ENCODE measurements at regions not wholly inside any gene's neighbourhood (a gene's known extent, or its start where the extent isn't known, plus 50 kb on each side); places are given as distances from the start of the nearest gene placed in this dataset.

DNA sequence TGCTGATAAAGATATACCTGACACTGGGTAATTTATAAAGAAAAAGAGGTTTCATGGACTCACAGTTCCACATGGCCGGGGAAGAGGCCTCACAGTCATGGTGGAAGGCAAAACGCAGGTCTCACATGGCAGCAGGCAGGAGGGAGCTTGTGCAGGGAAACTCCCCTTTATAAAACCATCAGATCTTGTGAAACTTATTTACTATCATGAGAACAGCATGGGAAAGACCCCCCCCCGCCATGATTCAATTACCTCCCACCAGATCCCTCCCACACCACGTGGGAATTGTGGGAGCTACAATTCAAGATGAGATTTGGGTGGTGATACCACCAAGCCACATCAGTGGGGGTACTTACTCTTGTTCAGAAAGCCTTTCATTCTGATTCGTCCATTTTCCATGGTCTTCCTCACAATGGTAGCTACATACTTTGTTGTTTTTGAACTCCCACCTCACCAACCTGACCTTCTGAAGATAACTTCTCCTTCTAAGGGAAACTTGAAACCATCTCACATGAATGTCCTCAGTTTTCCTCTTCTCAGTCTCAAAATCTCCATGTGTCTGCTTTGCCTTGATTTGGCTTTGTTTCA lies 275.6 kb upstream of the PROK2 start:
- DNase-seq (ENCODE audit: low read depth in 2 of 2), result no peak

DNA sequence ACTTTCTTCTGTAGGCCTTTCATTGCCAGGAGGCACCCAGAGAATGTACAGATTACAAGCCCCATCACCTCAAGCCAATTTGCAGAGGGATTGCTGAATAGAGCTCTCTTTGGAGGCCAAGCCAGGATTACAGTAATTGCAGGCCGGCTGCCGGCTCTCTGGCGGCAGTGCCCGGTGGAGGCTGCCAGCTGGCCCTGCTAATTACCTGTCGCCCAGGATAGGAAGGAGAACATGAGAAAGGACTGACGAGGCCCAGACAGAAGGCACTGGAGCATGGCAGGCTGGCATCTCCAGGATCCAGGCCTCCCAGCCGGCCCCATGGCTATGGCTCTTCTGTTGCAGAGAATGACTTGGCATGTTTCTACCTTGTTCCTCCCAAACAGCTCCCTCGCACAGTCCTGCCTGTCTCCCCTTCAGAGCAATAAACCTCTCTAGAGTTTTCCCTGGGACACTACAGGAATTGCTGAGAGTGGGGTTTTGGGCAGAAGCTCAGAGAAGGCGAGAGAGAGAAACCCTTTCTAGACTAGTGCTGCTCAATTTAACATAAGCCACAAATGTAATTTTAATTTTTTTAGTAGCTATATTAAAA lies 273.6 kb upstream of the PROK2 start:
- no peak for DNase-seq (ENCODE audit: low read depth in 2 of 2)

DNA sequence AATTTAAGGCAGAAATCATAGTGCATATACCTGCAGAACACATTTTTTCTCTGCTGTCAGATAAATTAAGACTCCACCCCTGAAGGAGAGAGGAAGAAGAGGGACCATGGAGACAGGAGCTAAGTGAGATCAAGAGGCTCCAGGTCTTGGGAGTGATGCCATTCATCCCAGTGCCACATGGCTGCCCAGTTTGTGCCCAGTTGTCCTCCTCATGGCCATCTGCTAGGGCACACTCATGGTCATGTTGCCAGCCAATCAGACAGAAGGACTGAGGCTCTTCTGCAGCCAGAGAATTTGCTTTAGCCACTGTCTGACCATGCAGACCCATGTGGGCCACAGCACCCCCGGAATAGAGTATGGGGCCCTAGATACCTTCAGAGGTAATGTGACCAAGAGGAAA lies 270.5 kb upstream of the PROK2 start:
- no peak for DNase-seq (ENCODE audit: low read depth in 2 of 2)

DNA sequence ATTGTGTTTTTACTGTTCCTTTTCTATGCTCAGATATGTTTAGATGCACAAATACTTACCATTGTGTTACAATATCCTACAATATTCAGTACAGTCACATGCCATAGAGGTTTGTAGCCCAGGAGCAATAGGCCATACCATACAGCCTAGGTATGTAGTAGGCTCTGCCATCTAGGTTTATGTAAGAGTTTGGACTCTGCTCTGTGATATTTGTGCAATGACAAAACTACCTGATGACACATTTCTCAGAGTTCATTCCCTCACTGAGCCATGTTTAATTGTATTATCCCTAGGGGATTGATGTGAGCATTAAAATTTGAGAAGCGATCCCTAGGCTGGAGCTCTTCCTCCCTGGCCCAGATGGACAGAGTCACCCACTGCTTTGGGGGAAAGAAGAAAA lies 270.0 kb upstream of the PROK2 start:
- no peak for DNase-seq (ENCODE audit: low read depth in 2 of 2)

DNA sequence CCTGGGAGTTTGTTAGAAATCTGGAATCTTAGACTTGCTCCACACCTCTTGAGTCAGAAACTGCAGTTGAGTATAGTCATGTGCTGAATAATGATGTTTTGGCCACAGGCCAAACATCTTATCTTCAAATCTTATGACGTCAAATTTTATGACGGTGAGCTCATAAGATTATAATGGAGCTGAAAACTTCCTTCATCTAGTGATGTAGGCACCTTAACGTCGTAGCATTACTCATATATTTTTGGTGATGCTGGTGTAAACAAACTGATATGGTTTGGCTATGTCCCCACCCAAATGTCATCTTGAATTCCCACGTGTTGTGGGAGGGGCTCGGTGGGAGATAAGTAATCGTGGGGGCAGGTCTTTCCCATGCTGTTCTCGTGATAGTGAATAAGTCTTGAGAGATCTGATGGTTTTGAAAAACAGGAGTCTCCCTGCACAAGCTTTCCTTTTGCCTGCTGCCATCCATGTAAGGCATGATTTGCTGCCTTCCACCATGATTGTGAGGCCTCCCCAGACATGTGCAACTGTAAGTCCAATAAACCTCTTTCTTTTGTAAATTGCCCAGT lies 268.0 kb upstream of the PROK2 start:
- DNase-seq (ENCODE audit: low read depth in 2 of 2), result no peak

DNA sequence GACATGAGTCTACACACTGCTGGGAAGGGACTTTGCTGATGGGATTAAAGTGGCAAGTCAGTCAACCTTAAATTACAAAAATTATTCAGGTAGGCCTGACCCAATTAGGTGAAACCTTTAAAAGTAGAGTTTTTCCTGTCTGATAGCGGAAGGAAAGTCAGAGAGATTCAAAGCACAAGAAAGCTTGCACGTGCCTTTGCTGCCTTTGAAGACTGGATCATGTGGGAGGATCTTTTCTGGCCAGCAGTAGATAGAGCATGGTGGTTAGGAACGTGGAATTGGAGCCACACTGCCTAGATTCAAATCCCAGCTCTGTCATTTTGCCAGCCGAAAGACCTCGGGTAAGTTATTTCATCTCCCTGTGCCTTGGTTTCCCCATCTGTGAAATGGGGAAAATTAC lies 265.8 kb upstream of the PROK2 start:
- no peak for DNase-seq (ENCODE audit: low read depth in 2 of 2)

DNA sequence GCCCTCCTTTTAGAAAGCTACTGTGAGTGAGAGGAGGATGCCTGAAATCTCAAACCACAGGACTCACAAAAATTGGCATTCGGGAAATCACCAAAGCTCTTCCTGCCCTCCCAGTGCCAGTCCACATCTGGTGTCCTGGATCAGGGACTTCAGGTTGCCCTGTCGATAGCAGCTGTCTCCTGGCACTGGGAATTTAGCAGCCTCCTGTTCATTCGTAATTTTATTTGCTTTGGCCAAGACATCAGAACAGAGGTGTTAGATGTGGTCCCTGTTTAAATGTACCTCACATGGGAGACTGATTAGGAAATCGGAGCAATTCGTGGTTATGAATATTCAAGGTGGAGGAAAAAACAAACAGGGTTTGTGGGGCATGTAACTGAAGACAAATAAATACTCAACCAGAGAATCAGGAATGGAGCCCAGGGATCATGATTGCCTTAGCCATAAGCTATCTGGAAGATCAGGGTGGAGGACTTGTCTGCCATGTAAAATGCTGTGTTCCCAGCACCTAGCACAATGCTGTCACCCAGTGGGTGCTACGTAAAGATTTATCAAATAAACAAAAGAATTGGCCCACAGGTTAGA lies 265.2 kb upstream of the PROK2 start:
- DNase-seq (ENCODE audit: low read depth in 2 of 2), result no peak

DNA sequence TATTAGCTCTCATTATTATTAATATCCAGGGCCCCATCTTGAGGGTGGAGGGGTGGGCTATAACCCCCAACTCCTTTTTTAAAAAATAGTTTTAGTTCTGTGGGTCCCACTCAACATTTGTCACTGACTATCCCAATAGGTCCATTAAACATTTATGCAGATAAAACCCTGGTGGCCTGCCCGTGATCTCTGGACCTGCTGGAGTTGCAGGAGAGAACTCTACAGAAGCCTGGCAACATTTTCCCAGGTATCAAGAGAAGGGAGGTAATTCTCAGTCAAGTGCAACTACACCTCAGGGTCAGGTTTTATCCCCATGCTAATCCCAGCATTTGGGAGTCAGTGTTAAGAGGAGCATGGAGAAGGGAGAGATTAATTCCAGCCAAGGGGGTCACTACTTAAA lies 264.4 kb upstream of the PROK2 start:
- DNase-seq (ENCODE audit: low read depth in 2 of 2), result no peak

DNA sequence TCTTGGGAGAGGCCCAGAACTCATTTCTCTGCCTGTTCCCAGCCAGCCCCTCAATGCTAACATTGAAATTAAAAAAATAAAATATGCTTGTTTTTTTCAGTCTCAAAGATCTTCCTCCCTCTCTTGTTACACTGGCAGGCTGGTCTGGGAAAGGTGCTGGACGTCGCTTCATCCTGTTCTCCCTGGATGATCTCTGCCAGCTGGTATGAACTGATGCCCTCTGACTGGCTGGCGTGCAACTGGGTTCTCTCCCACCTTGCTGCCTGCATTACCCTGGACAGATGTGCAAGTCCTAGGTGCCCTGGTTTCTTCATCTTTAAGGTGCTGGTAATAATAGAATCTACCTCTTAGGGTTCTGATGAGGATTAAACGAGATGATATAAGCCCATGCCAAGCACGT lies 263.9 kb upstream of the PROK2 start:
- no peak for DNase-seq (ENCODE audit: low read depth in 2 of 2)

DNA sequence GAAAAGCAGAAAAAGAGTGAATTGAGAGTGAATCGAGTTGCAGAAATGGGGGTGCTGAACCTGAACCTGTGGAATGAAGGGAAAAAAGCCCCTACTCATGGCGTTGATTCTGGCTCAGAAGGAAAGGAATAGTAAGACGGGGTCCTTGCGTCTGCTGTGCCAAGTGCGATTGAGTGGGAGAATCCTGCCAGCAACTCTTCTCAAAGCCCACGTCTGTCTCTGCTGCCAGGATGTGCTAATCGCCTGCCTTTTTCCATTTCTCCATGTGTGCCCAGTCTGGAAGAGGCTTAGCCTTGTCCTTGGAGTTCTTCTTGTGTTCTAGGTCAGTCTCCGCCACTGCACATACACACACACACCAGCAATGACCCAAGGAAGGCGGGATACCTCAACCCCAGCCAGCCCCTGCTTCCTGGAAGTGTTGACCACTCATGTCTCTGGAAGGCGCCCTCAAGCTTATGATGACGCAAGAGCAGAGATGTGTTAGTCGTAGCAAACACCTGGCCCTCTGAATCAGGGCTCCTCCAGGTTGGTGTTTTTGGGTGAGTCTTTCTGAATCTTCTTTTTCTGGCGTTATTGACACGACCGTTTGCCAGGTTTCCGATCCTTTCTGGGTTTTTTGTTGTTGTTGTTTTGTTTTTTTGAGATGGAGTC lies 262.4 kb upstream of the PROK2 start:
- no peak for DNase-seq (ENCODE audit: low read depth in 2 of 2)

DNA sequence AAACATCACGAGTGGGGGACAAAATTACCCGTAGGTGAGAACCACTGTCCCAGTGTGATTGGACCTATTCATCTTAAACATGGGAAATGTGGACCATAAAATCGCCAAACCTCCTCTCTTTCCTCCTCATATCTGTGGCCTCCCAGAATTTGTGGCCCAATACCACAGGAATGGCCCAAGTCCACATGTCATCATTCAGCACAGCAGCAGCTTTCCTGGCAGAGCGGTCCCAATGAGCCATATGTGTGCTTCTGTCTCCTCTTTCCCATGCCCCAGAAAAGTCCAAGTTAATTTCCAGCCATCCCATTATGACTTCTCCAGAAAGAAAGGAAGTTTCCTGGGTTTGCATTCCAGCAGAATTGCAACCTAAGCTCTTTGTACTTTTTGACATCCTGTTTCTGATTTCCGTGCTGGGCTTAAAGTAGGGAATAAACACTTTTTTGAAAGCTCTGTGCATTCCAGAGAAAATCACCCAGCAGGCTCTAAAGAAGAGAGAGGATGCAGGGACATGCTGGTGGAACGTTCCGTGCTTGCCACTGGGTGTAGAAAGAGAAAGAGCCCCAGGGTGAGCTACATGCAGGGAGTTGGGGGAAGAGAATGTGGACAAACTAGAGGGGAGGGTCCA lies 259.4 kb upstream of the PROK2 start:
- DNase-seq (ENCODE audit: low read depth in 2 of 2), result no peak

DNA sequence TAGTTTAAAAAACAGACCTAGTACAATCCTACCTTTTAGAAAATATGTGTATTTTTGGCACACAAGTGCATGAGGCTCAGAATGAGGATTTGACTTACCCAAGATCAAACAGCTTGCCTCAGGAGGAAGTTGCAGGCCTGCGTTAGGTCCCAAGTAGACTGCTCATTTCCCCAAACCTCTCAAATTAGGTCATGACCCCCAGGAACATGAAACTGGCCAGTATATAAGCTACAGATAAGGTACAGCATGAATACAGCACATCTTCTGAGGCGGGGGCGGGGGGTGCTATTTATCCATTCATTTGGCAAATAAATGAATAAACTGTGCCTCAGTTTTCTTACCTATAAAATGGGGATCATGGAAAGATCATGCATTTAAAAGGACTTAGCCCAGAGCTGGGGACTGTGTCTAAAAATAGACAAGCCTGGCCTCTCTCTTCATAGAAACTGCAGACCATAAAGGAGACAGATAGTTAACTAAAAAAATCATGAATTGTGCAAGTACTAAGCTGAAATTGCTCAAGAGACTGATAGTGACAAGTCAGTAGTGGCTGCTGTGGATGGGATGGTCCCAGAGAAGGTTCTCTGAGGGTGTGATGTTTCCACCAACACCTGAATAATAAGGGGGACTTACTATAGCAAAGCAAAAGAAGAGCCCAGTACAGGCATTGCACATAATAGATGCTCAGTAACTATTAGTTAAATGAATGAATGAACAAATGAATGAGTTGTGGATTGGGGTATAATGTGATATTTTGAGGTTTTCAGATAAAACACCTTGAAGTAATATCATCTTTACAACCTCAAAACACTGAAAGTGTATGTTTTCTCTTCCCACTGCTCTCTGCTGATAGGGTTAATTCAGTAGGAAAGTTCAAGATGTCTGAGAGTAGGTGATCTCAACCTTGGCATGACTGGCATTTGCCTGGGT lies 258.5 kb upstream of the PROK2 start:
- no peak for DNase-seq (ENCODE audit: low read depth in 2 of 2)

DNA sequence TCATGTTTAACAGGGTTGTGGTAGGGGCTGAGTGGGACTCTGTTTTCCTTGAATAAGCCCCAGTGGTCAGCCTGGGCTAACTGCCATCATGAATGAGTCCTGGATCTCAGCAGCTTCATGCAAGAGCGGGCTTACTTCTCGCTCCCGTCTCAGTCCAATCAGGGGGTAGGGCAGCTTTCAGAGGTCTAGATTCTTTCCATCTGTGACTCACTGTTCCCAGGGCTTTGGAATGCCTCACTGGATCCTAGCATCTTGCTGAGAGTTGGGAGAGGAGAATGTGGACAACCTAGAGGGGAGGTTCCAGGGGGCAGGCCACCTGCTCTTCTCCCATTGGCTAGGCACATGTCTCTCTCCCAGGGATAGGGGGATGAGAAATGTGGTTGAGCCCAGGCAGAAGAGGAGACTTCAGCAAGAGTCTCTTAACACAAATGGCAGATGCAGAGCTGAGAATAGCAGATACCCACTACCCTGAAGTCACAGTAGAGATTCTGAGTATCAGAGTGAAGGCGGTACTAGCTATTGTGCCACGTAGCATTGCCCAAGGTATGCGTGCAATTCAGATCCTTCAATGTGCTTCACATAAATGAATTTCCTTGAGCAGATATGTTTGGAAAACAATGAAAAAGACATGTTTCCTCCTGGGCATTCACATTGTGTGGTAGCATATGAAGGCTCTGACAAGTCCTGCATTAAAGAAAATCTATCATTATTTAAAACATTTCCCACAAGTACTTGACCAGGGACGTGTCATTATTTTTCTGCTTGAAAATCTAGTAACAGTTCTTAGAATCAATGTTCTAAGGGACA lies 257.7 kb upstream of the PROK2 start:
- no peak for DNase-seq (ENCODE audit: low read depth in 2 of 2)

DNA sequence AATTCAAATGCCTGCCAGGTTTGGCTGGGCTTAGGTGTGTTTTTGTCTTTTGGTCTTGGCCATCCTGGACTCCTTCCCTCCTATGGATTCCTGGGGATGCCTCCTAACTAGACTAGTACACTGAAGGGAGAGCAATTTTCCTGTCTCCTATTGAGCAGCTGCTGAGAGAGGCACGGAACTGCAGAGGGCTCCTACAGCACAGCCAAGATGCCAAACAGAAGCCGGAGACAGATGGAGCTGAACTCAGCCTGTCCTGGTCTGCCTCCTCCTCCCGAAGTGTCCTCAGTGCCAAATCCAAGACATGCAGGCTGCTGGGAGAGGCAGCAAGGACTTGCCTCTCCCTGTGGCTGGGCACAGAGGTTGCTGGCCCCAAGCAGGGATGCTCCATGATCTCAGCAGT lies 256.6 kb upstream of the PROK2 start:
- DNase-seq (ENCODE audit: low read depth in 2 of 2), result no peak

DNA sequence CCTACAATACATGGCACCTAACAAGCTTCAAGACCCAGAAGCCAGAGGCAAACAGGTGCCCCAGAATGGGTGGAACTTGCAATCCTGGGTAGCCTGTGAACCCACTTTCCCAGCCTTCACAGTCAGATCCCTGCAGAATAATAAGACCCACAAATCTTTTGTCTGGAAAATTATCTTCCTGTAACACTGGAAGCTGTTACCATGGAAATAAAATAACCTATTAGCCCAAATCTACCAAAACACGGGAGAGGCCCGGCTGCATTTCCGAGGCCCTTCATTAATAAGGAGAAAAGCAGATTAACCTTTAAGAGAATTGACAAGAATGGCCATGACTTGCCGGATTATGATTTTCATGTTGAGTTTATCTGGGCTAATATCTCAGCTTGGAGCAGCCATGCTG lies 256.1 kb upstream of the PROK2 start:
- no peak for DNase-seq (ENCODE audit: low read depth in 2 of 2)

DNA sequence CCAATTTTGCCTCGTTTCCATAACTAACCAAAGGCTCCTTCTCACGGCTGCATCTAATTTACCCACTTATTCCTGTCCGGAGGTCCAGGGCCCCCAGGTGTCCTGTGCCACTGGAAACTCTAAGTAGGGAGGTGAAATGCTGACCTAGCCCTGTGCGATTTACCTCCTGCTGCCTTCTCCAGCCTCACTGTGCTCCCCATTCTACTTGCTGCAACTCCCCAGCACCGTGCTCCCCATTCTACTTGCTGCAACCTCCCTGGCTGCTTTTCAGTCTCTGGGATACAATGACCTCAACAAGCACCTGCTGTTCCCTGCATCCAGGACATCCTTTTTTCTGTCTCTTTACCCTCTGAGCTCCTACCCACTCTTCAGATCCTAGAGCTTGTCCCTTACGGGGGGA lies 254.7 kb upstream of the PROK2 start:
- DNase-seq (ENCODE audit: low read depth in 2 of 2), result no peak

DNA sequence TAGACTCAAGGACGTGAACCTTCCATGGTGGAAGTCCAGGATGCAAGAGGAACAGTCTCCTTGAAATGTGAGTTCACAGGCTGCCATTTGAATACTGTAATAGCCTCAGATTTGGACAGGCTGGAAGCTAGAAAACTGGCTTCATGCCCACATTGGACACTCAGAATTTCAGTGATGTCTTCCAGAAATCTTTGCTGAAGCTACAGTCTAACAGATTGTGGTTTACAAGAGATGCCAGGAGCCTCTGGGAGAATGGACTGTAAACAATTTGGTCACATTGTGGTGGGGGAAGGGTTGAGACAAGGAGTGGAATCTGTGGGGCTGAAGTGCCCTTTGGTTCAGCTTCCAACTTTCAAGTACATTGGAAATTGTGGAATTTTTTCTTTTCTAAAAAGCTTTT lies 252.0 kb upstream of the PROK2 start:
- no peak for DNase-seq (ENCODE audit: low read depth in 2 of 2)

DNA sequence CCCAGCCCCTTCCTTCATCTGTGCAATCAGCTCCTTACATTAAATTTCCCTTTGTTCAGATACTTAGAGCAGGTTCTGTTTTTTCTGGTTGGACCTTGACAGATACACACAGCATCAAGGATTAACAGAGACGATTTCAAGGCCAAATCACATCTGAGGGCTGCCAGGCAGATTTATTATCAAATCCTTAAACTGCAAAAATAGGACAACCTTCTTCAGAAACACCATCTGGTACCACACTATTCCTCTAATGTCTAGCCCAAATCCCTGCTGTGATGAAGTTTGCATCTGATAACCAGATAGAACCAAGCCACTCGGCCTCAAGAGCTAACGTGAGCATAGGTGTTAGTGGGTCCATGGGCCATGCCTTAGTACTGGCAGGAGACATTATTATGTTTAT lies 250.7 kb upstream of the PROK2 start:
- no peak for DNase-seq (ENCODE audit: low read depth in 2 of 2)

DNA sequence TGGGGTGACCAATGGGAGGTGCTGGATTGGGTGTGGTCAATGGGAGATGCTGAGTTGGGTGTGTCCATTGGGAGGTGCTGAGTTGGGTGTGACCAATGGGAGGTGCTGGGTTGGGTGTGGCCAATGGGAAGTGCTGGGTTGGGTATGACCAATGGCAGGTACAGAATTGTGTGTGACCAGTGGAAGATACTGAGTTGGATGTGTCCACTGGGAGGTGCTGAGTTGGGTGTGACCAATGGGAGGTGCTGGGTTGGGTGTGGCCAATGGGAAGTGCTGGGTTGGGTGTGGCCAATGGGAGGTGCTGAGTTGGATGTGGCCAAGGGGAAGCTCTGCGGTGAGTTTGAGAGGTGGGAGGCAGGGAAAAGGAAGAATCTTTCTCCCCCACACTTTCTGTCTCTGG lies 250.0 kb upstream of the PROK2 start:
- DNase-seq (ENCODE audit: low read depth in 2 of 2), result no peak

DNA sequence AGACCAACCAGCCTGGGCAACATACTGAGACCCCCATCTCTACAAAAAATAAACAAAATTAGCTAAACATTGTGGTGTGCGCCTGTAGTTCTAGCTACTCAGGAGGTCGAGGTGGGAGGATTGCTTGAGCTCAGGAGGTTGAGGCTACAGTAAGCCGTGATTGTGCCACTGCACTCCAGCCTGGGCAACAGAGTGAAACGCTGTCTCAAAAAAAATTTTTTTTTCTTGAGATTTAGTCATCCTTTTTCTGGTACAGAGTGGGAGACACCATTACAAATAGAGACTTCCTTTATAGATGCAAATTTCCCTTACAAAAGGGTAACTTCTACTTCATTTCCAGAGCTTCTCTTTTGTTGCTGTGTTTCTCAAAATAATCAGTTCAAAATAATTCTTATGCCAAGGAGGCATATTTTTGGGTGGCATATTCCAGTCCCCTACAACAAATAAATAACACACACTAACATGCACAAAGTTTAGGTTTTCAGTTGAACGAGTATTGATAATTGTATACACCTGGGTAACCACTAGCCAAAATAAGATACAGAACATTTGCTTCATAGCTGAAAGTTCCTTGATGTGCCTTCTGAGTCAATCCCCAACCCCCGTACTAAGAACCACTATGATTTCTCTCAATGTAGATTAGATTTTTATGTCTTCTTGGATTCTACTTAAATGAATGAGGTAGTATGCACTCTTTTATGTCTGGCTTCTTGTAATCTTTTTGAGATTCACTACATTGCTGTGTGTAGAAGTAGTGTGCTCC lies 248.9 kb upstream of the PROK2 start:
- DNase-seq (ENCODE audit: low read depth in 2 of 2), result no peak
